ENCODE measurements at regions not wholly inside any gene's neighbourhood (a gene's known extent, or its start where the extent isn't known, plus 50 kb on each side); places are given as distances from the start of the nearest gene placed in this dataset.

DNA sequence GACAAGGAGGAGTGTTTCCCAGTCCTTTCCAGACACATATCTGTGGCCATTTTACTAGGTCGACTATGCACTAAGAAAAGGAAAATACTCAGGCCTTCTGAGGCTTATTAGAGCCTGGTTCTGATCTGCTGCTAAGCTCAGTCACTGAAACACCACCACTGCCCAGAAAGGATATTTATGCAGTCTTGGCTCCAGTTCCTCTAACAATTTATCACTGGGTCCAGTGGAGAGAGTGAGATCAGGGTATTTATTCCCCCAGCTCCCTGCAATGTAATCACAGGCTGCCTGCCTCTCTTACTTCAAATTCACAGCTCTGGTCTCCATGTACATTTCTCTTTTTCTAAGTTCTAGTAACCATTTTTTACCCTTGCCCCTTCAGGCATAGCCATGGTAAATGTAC is 81.6 kb upstream of the INPP4B start:
- no peak for ATAC-seq (ENCODE audit: insufficient read depth, low read depth)

GRCh38 chr4:142929526-142929925 is 83.4 kb upstream of the INPP4B start:
- H4K20me1 ChIP-seq (ENCODE audit: insufficient read depth, low read length): no peaks in the 10 kb centered on the region
- no peaks in the 10 kb centered on the region for H3K4me1 ChIP-seq (ENCODE audit: insufficient read depth, low read length)
- H3K9me3 ChIP-seq (ENCODE audit: insufficient read depth, low read length, severe bottlenecking): no peaks in the 10 kb centered on the region
- no peak overlapping the region for H3K4me2 ChIP-seq (ENCODE audit: insufficient read depth, low read length)
- no peak overlapping the region for H3K4me3 ChIP-seq (ENCODE audit: low read depth in 1 of 2, low read length in 2 of 2)
- H3K27me3 ChIP-seq (ENCODE audit: insufficient read depth, low read length, poor library complexity): peaks cover 4% of the 10 kb centered on the region
- no peak for DNase-seq
- no peaks in the 10 kb centered on the region for H3K79me2 ChIP-seq (ENCODE audit: insufficient read depth, low read length)
- ATAC-seq (ENCODE audit: insufficient read depth, low read depth): no peak
- H3K9ac ChIP-seq (ENCODE audit: low read depth, low read length): no peak overlapping the region
- H3K36me3 ChIP-seq (ENCODE audit: insufficient read depth, low read length): no peaks in the 10 kb centered on the region
- no peak overlapping the region for H3K27ac ChIP-seq (ENCODE audit: low read length)
- H2AFZ ChIP-seq (ENCODE audit: low read depth, low read length): no peak overlapping the region
- TF ChIP-seq EZH2 (IDR thresholded peaks at IDR 0.05; ENCODE audit: borderline replicate concordance, low read depth, low read length, severe bottlenecking): no peak
- no peak for TF ChIP-seq CTCF (IDR thresholded peaks at IDR 0.05; ENCODE audit: borderline replicate concordance, extremely low read depth, low read length, poor library complexity, severe bottlenecking)

More for the DNA sequence above, 81.6 kb upstream of the INPP4B start:
- no peak for DNase-seq
- Histone ChIP-seq H3K9me3 (ENCODE audit: insufficient read depth, low read length, severe bottlenecking) (no peaks in the 10 kb centered on the region), H3K9ac (ENCODE audit: low read depth, low read length) (no peak overlapping the region), H3K4me2 (ENCODE audit: insufficient read depth, low read length) (no peak overlapping the region), H4K20me1 (ENCODE audit: insufficient read depth, low read length) (no peaks in the 10 kb centered on the region), H3K27ac (ENCODE audit: low read length) (no peak overlapping the region), H3K4me3 (ENCODE audit: low read depth in 1 of 2, low read length in 2 of 2) (no peak overlapping the region), H2AFZ (ENCODE audit: low read depth, low read length) (no peak overlapping the region), H3K36me3 (ENCODE audit: insufficient read depth, low read length) (no peaks in the 10 kb centered on the region), H3K27me3 (ENCODE audit: insufficient read depth, low read length, poor library complexity) (peaks cover 4% of the 10 kb centered on the region), H3K79me2 (ENCODE audit: insufficient read depth, low read length) (no peaks in the 10 kb centered on the region), H3K4me1 (ENCODE audit: insufficient read depth, low read length) (no peaks in the 10 kb centered on the region)
- TF ChIP-seq EZH2 (IDR thresholded peaks at IDR 0.05; ENCODE audit: borderline replicate concordance, low read depth, low read length, severe bottlenecking) (no peak), CTCF (IDR thresholded peaks at IDR 0.05; ENCODE audit: borderline replicate concordance, extremely low read depth, low read length, poor library complexity, severe bottlenecking) (no peak)

- H3K9ac ChIP-seq (ENCODE audit: low read depth, low read length): no peak overlapping the region
- H3K27me3 ChIP-seq (ENCODE audit: insufficient read depth, low read length, poor library complexity): no peaks in the 10 kb centered on the region
- no peak for TF ChIP-seq CTCF (IDR thresholded peaks at IDR 0.05; ENCODE audit: borderline replicate concordance, extremely low read depth, low read length, poor library complexity, severe bottlenecking)
- no peak for TF ChIP-seq EZH2 (IDR thresholded peaks at IDR 0.05; ENCODE audit: borderline replicate concordance, low read depth, low read length, severe bottlenecking)
- H3K79me2 ChIP-seq (ENCODE audit: insufficient read depth, low read length): no peaks in the 10 kb centered on the region
- no peak overlapping the region for H3K27ac ChIP-seq (ENCODE audit: low read length)
- DNase-seq: no peak
- no peaks in the 10 kb centered on the region for H3K9me3 ChIP-seq (ENCODE audit: insufficient read depth, low read length, severe bottlenecking)
- H4K20me1 ChIP-seq (ENCODE audit: insufficient read depth, low read length): no peaks in the 10 kb centered on the region
- no peak overlapping the region for H3K4me2 ChIP-seq (ENCODE audit: insufficient read depth, low read length)
- ATAC-seq (ENCODE audit: insufficient read depth, low read depth): no peak
- no peak overlapping the region for H2AFZ ChIP-seq (ENCODE audit: low read depth, low read length)
- no peaks in the 10 kb centered on the region for H3K4me1 ChIP-seq (ENCODE audit: insufficient read depth, low read length)
- H3K4me3 ChIP-seq (ENCODE audit: low read depth in 1 of 2, low read length in 2 of 2): no peak overlapping the region
- H3K36me3 ChIP-seq (ENCODE audit: insufficient read depth, low read length): no peaks in the 10 kb centered on the region
Observed at GRCh38 chr4:142933207-142933606, 87.1 kb upstream of the INPP4B start.
